ENCODE measurements at regions not wholly inside any gene's neighbourhood (a gene's known extent, or its start where the extent isn't known, plus 50 kb on each side); places are given as distances from the start of the nearest gene placed in this dataset.

DNA sequence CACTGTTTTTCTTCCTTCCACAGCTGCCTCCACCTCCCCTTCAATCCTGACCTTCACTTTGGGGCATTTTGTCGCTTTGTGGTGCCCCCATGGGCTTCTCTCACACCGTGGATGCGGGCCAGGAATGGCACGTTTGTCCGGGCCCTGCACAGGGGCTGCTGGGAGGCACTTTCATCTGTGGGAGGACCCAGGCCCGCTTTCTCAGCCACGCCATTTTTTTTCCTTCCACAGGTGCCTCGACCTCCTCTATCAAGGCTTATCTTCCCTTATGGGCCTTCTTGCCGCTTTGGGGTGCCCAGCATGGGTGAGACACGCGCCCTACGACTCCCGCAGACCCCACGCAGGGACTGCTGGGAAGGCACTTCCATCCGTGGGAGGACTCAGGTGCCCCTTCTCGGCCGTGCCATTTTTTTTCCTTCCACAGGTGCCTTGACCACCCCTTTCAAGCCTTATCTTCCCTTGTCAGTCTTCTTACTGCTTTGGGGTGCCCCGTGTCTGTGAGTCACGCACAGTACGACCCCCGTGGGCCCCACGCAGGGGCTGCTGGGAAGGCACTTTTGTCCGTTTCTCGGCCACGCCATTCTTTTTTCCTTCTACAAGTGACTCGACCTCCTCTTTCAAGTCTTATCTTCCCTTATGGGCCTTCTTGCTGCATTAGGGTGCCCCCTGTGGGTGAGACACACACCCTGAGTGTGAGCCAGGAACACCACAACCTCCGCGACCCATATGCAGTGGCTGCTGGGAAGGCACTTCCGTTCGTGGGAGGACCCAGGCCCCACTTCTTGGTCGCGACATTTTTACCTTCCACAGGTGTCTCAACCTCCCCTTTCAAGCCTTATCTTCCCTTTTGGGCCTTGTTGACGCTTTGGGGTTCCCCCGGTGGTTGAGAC is 270.7 kb downstream of the ALG10 start:
- TF ChIP-seq, protein P1, sequence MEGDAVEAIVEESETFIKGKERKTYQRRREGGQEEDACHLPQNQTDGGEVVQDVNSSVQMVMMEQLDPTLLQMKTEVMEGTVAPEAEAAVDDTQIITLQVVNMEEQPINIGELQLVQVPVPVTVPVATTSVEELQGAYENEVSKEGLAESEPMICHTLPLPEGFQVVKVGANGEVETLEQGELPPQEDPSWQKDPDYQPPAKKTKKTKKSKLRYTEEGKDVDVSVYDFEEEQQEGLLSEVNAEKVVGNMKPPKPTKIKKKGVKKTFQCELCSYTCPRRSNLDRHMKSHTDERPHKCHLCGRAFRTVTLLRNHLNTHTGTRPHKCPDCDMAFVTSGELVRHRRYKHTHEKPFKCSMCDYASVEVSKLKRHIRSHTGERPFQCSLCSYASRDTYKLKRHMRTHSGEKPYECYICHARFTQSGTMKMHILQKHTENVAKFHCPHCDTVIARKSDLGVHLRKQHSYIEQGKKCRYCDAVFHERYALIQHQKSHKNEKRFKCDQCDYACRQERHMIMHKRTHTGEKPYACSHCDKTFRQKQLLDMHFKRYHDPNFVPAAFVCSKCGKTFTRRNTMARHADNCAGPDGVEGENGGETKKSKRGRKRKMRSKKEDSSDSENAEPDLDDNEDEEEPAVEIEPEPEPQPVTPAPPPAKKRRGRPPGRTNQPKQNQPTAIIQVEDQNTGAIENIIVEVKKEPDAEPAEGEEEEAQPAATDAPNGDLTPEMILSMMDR (IDR thresholded peaks at IDR 0.05): no peak
- no peak for ATAC-seq

DNA sequence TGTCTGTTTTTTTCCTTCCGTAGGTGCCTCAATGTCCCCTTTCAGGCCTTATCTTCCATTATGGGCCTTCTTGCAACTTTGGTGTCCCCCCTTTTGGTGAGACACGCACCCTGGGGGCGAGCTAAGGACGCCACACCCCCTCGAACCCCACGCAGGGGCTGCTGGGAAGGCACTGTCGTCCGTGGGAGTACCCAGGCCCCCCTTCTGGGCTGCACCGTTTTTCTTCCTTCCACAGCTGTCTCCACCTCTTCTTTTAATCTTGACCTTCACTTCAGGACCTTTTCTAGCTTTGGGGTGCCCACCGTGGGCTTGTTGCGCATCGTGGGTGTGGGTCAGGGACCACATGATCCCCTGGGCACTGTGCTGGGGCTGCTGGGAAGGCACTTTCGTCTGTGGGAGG is 271.8 kb downstream of the ALG10 start:
- Histone ChIP-seq H3K4me1 (no peaks in the 10 kb centered on the region), H3K27me3 (no peaks in the 10 kb centered on the region), H3K4me3 (no peak overlapping the region), H3K9me3 (peaks cover 0 to 99% of the 10 kb centered on the region in 2 donors), H3K36me3 (no peaks in the 10 kb centered on the region), H3K27ac (no peak overlapping the region)
- intact Hi-C loops (cut with DNase I): no loop called here
- ATAC-seq: no peak
- TF ChIP-seq, protein P1 (IDR thresholded peaks at IDR 0.05): no peak
- peak in 2 of 4 donors; percentile 13 to 33 for DNase-seq

More for the DNA sequence above, 270.7 kb downstream of the ALG10 start:
- no peaks in the 10 kb centered on the region for H3K4me1 ChIP-seq
- no peaks in the 10 kb centered on the region for H3K27me3 ChIP-seq
- intact Hi-C loops (cut with DNase I): no loop called here
- DNase-seq: peak in 2 of 4 donors; percentile 20 to 43
- H3K9me3 ChIP-seq: peaks cover 0 to 99% of the 10 kb centered on the region in 2 donors
- no peaks in the 10 kb centered on the region for H3K36me3 ChIP-seq
- no peak overlapping the region for H3K27ac ChIP-seq
- H3K4me3 ChIP-seq: no peak overlapping the region

- H3K4me3 ChIP-seq: no peak overlapping the region
- no peak overlapping the region for H3K27ac ChIP-seq
- DNase-seq (peak in 2 of 4 donors; percentile 4 to 43), ATAC-seq (no peak)
- TF ChIP-seq, protein P1 (IDR thresholded peaks at IDR 0.05): no peak
- no peaks in the 10 kb centered on the region for H3K27me3 ChIP-seq
- no peaks in the 10 kb centered on the region for H3K4me1 ChIP-seq
- no peaks in the 10 kb centered on the region for H3K36me3 ChIP-seq
- peaks cover 0 to 99% of the 10 kb centered on the region in 2 donors for H3K9me3 ChIP-seq
- intact Hi-C loops (cut with DNase I): no loop called here
Measured at GRCh38 chr12:34294671-34295365, 272.5 kb downstream of the ALG10 start.

DNA sequence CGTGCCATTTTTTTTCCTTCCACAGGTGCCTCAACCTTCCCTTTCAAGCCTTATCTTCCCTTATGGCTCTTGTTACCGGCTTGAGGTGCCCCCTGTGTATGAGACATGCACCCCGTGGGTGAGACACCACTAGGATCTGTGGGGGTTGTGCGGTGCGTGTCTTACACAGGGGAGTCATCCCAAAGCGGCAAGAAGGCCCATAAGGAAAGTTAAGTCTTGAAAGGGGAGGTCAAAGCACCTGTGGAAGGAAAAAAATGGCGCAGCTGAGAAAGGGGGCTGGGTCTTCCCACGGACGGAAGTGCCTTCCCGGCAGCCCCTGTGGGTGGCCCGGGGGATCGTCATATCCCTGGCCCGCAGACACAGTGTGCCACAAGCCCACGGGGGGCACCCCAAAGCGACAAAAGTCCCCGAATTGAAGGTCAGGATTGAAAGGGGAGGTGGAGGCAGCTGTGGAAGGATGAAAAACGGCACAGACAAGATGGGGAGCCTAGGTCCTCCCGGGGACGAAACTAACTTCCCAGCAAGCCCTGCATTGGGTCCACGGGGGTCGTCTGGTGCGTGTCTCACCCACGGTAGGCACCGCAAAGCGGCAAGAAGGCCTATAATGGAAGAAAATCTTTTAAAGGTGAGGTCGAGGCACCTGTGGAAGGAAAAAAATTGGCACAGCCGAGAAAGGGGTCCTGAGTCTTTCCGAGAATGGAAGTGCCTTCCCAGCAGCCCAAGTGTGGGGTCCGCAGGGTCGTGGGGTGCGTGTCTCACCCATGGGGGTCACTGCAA is 273.3 kb downstream of the ALG10 start:
- TF ChIP-seq, protein P1 (IDR thresholded peaks at IDR 0.05): no peak
- H3K9me3 ChIP-seq: peaks cover 0 to 99% of the 10 kb centered on the region in 2 donors
- DNase-seq (peak in 2 of 4 donors; percentile 13 to 42), ATAC-seq (no peak)
- no peak overlapping the region for H3K27ac ChIP-seq
- H3K4me3 ChIP-seq: no peak overlapping the region
- no peaks in the 10 kb centered on the region for H3K36me3 ChIP-seq
- intact Hi-C loops (cut with DNase I): no loop called here
- H3K4me1 ChIP-seq: no peaks in the 10 kb centered on the region
- no peaks in the 10 kb centered on the region for H3K27me3 ChIP-seq
